ENCODE measurements at regions not wholly inside any gene's neighbourhood (a gene's known extent, or its start where the extent isn't known, plus 50 kb on each side); places are given as distances from the start of the nearest gene placed in this dataset.

DNA sequence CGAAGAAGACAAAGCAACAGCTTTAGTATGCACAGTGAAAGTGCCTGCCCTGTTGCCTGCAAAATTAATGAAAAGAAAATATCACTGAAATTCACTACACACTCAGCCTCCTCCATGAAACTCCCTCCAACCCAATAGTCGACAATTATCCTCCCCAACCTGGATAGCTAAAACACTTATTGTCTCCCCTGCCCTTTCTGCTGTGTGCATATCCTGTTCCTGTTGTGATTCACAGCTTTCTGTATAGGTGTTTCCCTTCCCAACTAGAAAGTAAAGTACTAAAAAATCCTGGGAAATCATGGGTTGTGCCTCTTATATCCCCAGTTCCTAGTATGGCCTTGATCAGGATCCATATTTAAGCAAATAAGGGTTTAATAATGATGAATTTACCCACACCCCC lies 412.1 kb downstream of the LTN1 start:
- ATAC-seq (ENCODE audit: low read depth) (no peak), DNase-seq (no peak)
- Histone ChIP-seq H3K36me3 (replicated peaks in 1 of 2; ENCODE audit: control extremely low read depth in 1 of 2, control insufficient read depth in 1 of 2, extremely low read depth in 1 of 2, insufficient read depth in 2 of 2, low read length in 1 of 2) (no peaks in the 10 kb centered on the region), H3K27me3 (replicated peaks in 1 of 4; ENCODE audit: control extremely low read depth in 1 of 4, control insufficient read depth in 3 of 4, insufficient read depth in 4 of 4, low read length in 3 of 4) (no peaks in the 10 kb centered on the region), H3K9ac (ENCODE audit: low read length) (no peak overlapping the region), H3K9me3 (ENCODE audit: control extremely low read depth in 1 of 3, control insufficient read depth in 2 of 3, insufficient read depth in 1 of 3, low read length in 2 of 3) (no peaks in the 10 kb centered on the region), H3K27ac (ENCODE audit: low read length in 2 of 2) (no peak overlapping the region), H4K20me1 (ENCODE audit: control insufficient read depth, insufficient read depth, low read length, poor library complexity, severe bottlenecking) (no peaks in the 10 kb centered on the region), H3K79me2 (ENCODE audit: control insufficient read depth, insufficient read depth, low read length) (no peaks in the 10 kb centered on the region), H3K4me1 (ENCODE audit: control insufficient read depth in 2 of 2, insufficient read depth in 2 of 2, low read length in 2 of 2) (no peaks in the 10 kb centered on the region), H3K4me3 (ENCODE audit: control extremely low read depth in 1 of 5, extremely low read depth in 1 of 5, insufficient read depth in 1 of 5, low read depth in 2 of 5, low read length in 4 of 5) (no peak overlapping the region), H3K4me2 (replicated peaks; ENCODE audit: low read depth, low read length, poor library complexity, severe bottlenecking) (no peak overlapping the region), H2AFZ (ENCODE audit: insufficient read depth, low read depth, low read length, poor library complexity, severe bottlenecking) (no peak overlapping the region)
- ChIA-PET CTCF (no interaction called here), POLR2A (no interaction called here)
- H3K27ac Mint-ChIP-seq, result no peak overlapping the region
- no peaks in the 10 kb centered on the region for H3K27me3 Mint-ChIP-seq
- no peak overlapping the region for H3K4me3 Mint-ChIP-seq
- intact Hi-C loops (cut with micrococcal nuclease), result no loop called here
- no peaks in the 10 kb centered on the region for H3K4me1 Mint-ChIP-seq
- TF ChIP-seq, protein P1, sequence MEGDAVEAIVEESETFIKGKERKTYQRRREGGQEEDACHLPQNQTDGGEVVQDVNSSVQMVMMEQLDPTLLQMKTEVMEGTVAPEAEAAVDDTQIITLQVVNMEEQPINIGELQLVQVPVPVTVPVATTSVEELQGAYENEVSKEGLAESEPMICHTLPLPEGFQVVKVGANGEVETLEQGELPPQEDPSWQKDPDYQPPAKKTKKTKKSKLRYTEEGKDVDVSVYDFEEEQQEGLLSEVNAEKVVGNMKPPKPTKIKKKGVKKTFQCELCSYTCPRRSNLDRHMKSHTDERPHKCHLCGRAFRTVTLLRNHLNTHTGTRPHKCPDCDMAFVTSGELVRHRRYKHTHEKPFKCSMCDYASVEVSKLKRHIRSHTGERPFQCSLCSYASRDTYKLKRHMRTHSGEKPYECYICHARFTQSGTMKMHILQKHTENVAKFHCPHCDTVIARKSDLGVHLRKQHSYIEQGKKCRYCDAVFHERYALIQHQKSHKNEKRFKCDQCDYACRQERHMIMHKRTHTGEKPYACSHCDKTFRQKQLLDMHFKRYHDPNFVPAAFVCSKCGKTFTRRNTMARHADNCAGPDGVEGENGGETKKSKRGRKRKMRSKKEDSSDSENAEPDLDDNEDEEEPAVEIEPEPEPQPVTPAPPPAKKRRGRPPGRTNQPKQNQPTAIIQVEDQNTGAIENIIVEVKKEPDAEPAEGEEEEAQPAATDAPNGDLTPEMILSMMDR (IDR thresholded peaks at IDR 0.05), result no peak
- no peak for TF ChIP-seq EZH2 (IDR thresholded peaks at IDR 0.05; ENCODE audit: borderline replicate concordance, insufficient read depth, low read depth, low read length, poor library complexity, severe bottlenecking)
- H3K9me3 Mint-ChIP-seq (ENCODE audit: insufficient read depth), result no peaks in the 10 kb centered on the region
- WGBS (ENCODE audit: insufficient coverage), result 100% methylated on average over 1 of the region's 2 CpGs

GRCh38 chr21:28579986-28580550 lies 412.6 kb downstream of the LTN1 start:
- WGBS (ENCODE audit: insufficient coverage), result 95% methylated on average over 3 of the region's 4 CpGs
- ChIA-PET POLR2A (no interaction called here), CTCF (no interaction called here)
- Histone ChIP-seq H4K20me1 (ENCODE audit: control insufficient read depth, insufficient read depth, low read length, poor library complexity, severe bottlenecking) (no peaks in the 10 kb centered on the region), H3K9me3 (ENCODE audit: control extremely low read depth in 1 of 3, control insufficient read depth in 2 of 3, insufficient read depth in 1 of 3, low read length in 2 of 3) (peaks cover 0 to 2% (median 0%) of the 10 kb centered on the region in 3 donors), H3K79me2 (ENCODE audit: control insufficient read depth, insufficient read depth, low read length) (no peaks in the 10 kb centered on the region), H3K36me3 (replicated peaks in 1 of 2; ENCODE audit: control extremely low read depth in 1 of 2, control insufficient read depth in 1 of 2, extremely low read depth in 1 of 2, insufficient read depth in 2 of 2, low read length in 1 of 2) (no peaks in the 10 kb centered on the region), H3K4me3 (ENCODE audit: control extremely low read depth in 1 of 5, extremely low read depth in 1 of 5, insufficient read depth in 1 of 5, low read depth in 2 of 5, low read length in 4 of 5) (no peak overlapping the region), H2AFZ (ENCODE audit: insufficient read depth, low read depth, low read length, poor library complexity, severe bottlenecking) (no peak overlapping the region), H3K9ac (ENCODE audit: low read length) (no peak overlapping the region), H3K4me2 (replicated peaks; ENCODE audit: low read depth, low read length, poor library complexity, severe bottlenecking) (no peak overlapping the region), H3K27me3 (replicated peaks in 1 of 4; ENCODE audit: control extremely low read depth in 1 of 4, control insufficient read depth in 3 of 4, insufficient read depth in 4 of 4, low read length in 3 of 4) (no peaks in the 10 kb centered on the region), H3K4me1 (ENCODE audit: control insufficient read depth in 2 of 2, insufficient read depth in 2 of 2, low read length in 2 of 2) (no peaks in the 10 kb centered on the region), H3K27ac (ENCODE audit: low read length in 2 of 2) (no peak overlapping the region)
- no peak for TF ChIP-seq EZH2 (IDR thresholded peaks at IDR 0.05; ENCODE audit: borderline replicate concordance, insufficient read depth, low read depth, low read length, poor library complexity, severe bottlenecking)
- TF ChIP-seq, protein P1 (IDR thresholded peaks at IDR 0.05), result no peak
- intact Hi-C loops (cut with micrococcal nuclease), result no loop called here
- no peaks in the 10 kb centered on the region for H3K27me3 Mint-ChIP-seq
- DNase-seq (no peak), ATAC-seq (ENCODE audit: low read depth) (no peak)
- H3K4me1 Mint-ChIP-seq, result no peaks in the 10 kb centered on the region
- H3K4me3 Mint-ChIP-seq, result no peak overlapping the region
- H3K9me3 Mint-ChIP-seq (ENCODE audit: insufficient read depth), result no peaks in the 10 kb centered on the region
- H3K27ac Mint-ChIP-seq, result no peak overlapping the region
